T-helper 2 cell treated with Interferon-gamma antibody and Interleukin-4, amounts not matched to agents 5 μg/mL and 100 μg/mL, for 36 hours (primary cell): ENCODE measurements at regions not wholly inside any gene's neighbourhood (a gene's known extent, or its start where the extent isn't known, plus 50 kb on each side); places are given as distances from the start of the nearest gene placed in this dataset.
"Not testable (repeated sequence)": the region's sequence is repeated elsewhere in the genome, so short reads cannot be mapped to it uniquely, and the experiment has no call there.

Experiments used
- DNase-seq: peaks from one replicate; pipeline ENCODE4 v3.0.0; 2021; ENCODE audit warnings: low spot score
- H3K27ac Mint-ChIP-seq: one replicate; pipeline ENCODE4 v1.8.0; 2021; ENCODE audit warnings: mild to moderate bottlenecking, mixed read lengths
- H3K27me3 Mint-ChIP-seq: one replicate; pipeline ENCODE4 v1.8.0; 2021; ENCODE audit warnings: low read depth, mixed read lengths
- H3K36me3 Mint-ChIP-seq: one replicate; pipeline ENCODE4 v1.8.0; 2021; ENCODE audit warnings: low read depth, mixed read lengths
- H3K4me1 Mint-ChIP-seq: one replicate; pipeline ENCODE4 v1.8.0; 2021; ENCODE audit warnings: low read depth, mixed read lengths
- H3K4me3 Mint-ChIP-seq: one replicate; pipeline ENCODE4 v1.8.0; 2022; ENCODE audit warnings: mild to moderate bottlenecking, moderate library complexity, mixed read lengths
- H3K9me3 Mint-ChIP-seq: one replicate; pipeline ENCODE4 v1.8.0; 2021; ENCODE audit warnings: mixed read lengths

GRCh38 chr4:86451560-86452330, 91.9 kb upstream of the MAPK10 start:
- no peak overlapping the region for H3K4me3 Mint-ChIP-seq
- no peak overlapping the region for H3K27ac Mint-ChIP-seq
- no peak for DNase-seq
- H3K9me3 Mint-ChIP-seq, result no peaks in the 10 kb centered on the region
- no peaks in the 10 kb centered on the region for H3K36me3 Mint-ChIP-seq
- H3K4me1 Mint-ChIP-seq, result no peaks in the 10 kb centered on the region
- H3K27me3 Mint-ChIP-seq, result peaks cover 2% of the 10 kb centered on the region

GRCh38 chr4:86452422-86452891, 92.6 kb upstream of the MAPK10 start:
- DNase-seq, result no peak
- H3K4me3 Mint-ChIP-seq, result no peak overlapping the region

GRCh38 chr4:86452924-86453531, 93.2 kb upstream of the MAPK10 start:
- H3K4me1 Mint-ChIP-seq, result no peaks in the 10 kb centered on the region
- no peak overlapping the region for H3K4me3 Mint-ChIP-seq
- no peak overlapping the region for H3K27ac Mint-ChIP-seq
- H3K36me3 Mint-ChIP-seq, result no peaks in the 10 kb centered on the region
- H3K9me3 Mint-ChIP-seq, result no peaks in the 10 kb centered on the region
- no peak for DNase-seq
- peaks cover 2% of the 10 kb centered on the region for H3K27me3 Mint-ChIP-seq

More at GRCh38 chr4:86452422-86452891, 92.6 kb upstream of the MAPK10 start:
- Mint-ChIP-seq H3K36me3 (no peaks in the 10 kb centered on the region), H3K27me3 (peaks cover 2% of the 10 kb centered on the region), H3K9me3 (no peaks in the 10 kb centered on the region), H3K4me1 (no peaks in the 10 kb centered on the region), H3K27ac (no peak overlapping the region)

GRCh38 chr4:86453611-86454072, 93.8 kb upstream of the MAPK10 start:
- H3K27ac Mint-ChIP-seq, DNase-seq, H3K27me3 Mint-ChIP-seq, H3K36me3 Mint-ChIP-seq, H3K4me3 Mint-ChIP-seq, H3K9me3 Mint-ChIP-seq, H3K4me1 Mint-ChIP-seq: not testable (repeated sequence)

GRCh38 chr4:86461849-86462248, 102.0 kb upstream of the MAPK10 start:
- Mint-ChIP-seq H3K4me3 (no peak overlapping the region), H3K9me3 (no peaks in the 10 kb centered on the region), H3K27me3 (no peaks in the 10 kb centered on the region), H3K36me3 (no peaks in the 10 kb centered on the region), H3K27ac (no peak overlapping the region), H3K4me1 (no peaks in the 10 kb centered on the region)
- no peak for DNase-seq

- Mint-ChIP-seq H3K9me3 (no peaks in the 10 kb centered on the region), H3K4me1 (no peaks in the 10 kb centered on the region), H3K27ac (no peak overlapping the region), H3K4me3 (no peak overlapping the region), H3K36me3 (no peaks in the 10 kb centered on the region), H3K27me3 (no peaks in the 10 kb centered on the region)
- DNase-seq, result no peak
Observed at GRCh38 chr4:86472377-86473019, 112.6 kb upstream of the MAPK10 start.

GRCh38 chr4:86478151-86478550, 116.0 kb upstream of the PTPN13 start:
- not testable (repeated sequence) for H3K4me1 Mint-ChIP-seq, H3K36me3 Mint-ChIP-seq, H3K9me3 Mint-ChIP-seq, H3K27ac Mint-ChIP-seq, DNase-seq, H3K4me3 Mint-ChIP-seq
- peaks cover 11% of the 10 kb centered on the region for H3K27me3 Mint-ChIP-seq

GRCh38 chr4:86481440-86481839, 112.7 kb upstream of the PTPN13 start:
- no peak for DNase-seq
- Mint-ChIP-seq H3K9me3 (no peaks in the 10 kb centered on the region), H3K27ac (no peak overlapping the region), H3K27me3 (peaks cover 15% of the 10 kb centered on the region), H3K4me1 (peaks cover 2% of the 10 kb centered on the region), H3K4me3 (no peak overlapping the region), H3K36me3 (no peaks in the 10 kb centered on the region)

- no peak for DNase-seq
- Mint-ChIP-seq H3K36me3 (no peaks in the 10 kb centered on the region), H3K4me3 (no peak overlapping the region), H3K27me3 (peaks cover 15% of the 10 kb centered on the region), H3K27ac (no peak overlapping the region), H3K4me1 (peaks cover 2% of the 10 kb centered on the region), H3K9me3 (no peaks in the 10 kb centered on the region)
Observed at GRCh38 chr4:86482306-86483172, 111.6 kb upstream of the PTPN13 start.

GRCh38 chr4:86483173-86483490, 111.0 kb upstream of the PTPN13 start:
- Mint-ChIP-seq H3K27ac (no peak overlapping the region), H3K27me3 (peaks cover 15% of the 10 kb centered on the region), H3K4me1 (peaks cover 2% of the 10 kb centered on the region), H3K36me3 (no peaks in the 10 kb centered on the region), H3K9me3 (no peaks in the 10 kb centered on the region), H3K4me3 (no peak overlapping the region)
- DNase-seq, result no peak

- Mint-ChIP-seq H3K4me3 (no peak overlapping the region), H3K36me3 (no peaks in the 10 kb centered on the region), H3K27ac (no peak overlapping the region), H3K27me3 (peaks cover 15% of the 10 kb centered on the region), H3K9me3 (no peaks in the 10 kb centered on the region), H3K4me1 (peaks cover 2% of the 10 kb centered on the region)
- DNase-seq, result no peak
Observed at GRCh38 chr4:86483773-86484172, 110.3 kb upstream of the PTPN13 start.

GRCh38 chr4:86484241-86484640, 109.9 kb upstream of the PTPN13 start:
- DNase-seq, result no peak
- H3K36me3 Mint-ChIP-seq, result no peaks in the 10 kb centered on the region
- no peak overlapping the region for H3K27ac Mint-ChIP-seq
- H3K9me3 Mint-ChIP-seq, result no peaks in the 10 kb centered on the region
- H3K27me3 Mint-ChIP-seq, result peaks cover 15% of the 10 kb centered on the region
- peaks cover 2% of the 10 kb centered on the region for H3K4me1 Mint-ChIP-seq
- H3K4me3 Mint-ChIP-seq, result no peak overlapping the region

GRCh38 chr4:86487738-86488348, 106.3 kb upstream of the PTPN13 start:
- H3K36me3 Mint-ChIP-seq, result no peaks in the 10 kb centered on the region
- no peak for DNase-seq
- H3K4me3 Mint-ChIP-seq, result no peak overlapping the region
- no peak overlapping the region for H3K27ac Mint-ChIP-seq
- H3K27me3 Mint-ChIP-seq, result peaks cover 15% of the 10 kb centered on the region
- H3K9me3 Mint-ChIP-seq, result no peaks in the 10 kb centered on the region
- peaks cover 2% of the 10 kb centered on the region for H3K4me1 Mint-ChIP-seq
